ENCODE measurements at regions not wholly inside any gene's neighbourhood (a gene's known extent, or its start where the extent isn't known, plus 50 kb on each side); places are given as distances from the start of the nearest gene placed in this dataset.

DNA sequence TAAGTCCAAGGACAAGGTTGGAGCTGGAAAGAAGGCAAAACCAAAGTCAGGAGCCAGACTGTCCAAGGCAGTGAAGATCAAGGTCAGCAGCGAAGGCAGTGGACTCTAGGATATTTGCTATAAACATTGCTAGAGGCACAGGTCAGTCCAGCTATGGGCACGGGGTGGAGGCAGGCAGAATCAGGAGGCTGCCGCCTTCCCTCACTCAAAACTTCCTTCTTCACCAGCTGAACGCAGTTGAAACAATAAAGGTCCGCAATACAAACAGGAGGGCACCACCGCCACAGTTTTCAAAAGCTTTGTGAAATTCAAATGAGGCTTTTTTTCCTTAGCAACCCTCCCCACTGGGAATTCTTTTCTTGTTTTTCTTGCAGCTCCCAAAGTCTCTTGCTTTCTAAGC lies 372.4 kb downstream of the NXPE2 start:
- no peak for TF ChIP-seq CTCF (conservative IDR thresholded peaks at IDR 0.05)
- DNase-seq (ENCODE audit: extremely low spot score, unreplicated experiment): no peak
- H3K27me3 Mint-ChIP-seq: peaks cover 13% of the 10 kb centered on the region
- H3K27ac Mint-ChIP-seq: no peak overlapping the region
- H3K4me1 Mint-ChIP-seq (ENCODE audit: unreplicated experiment): peaks cover 16% of the 10 kb centered on the region
- no peak overlapping the region for H3K4me3 Mint-ChIP-seq
- H3K36me3 Mint-ChIP-seq: no peaks in the 10 kb centered on the region
- H3K9me3 Mint-ChIP-seq: peaks cover 11% of the 10 kb centered on the region

- no peak overlapping the region for H3K27ac Mint-ChIP-seq
- peaks cover 16% of the 10 kb centered on the region for H3K4me1 Mint-ChIP-seq (ENCODE audit: unreplicated experiment)
- no peaks in the 10 kb centered on the region for H3K36me3 Mint-ChIP-seq
- H3K9me3 Mint-ChIP-seq: peaks cover 21% of the 10 kb centered on the region
- no peak overlapping the region for H3K4me3 Mint-ChIP-seq
- H3K27me3 Mint-ChIP-seq: peaks cover 13% of the 10 kb centered on the region
- no peak for DNase-seq (ENCODE audit: extremely low spot score, unreplicated experiment)
- no peak for TF ChIP-seq CTCF (conservative IDR thresholded peaks at IDR 0.05)
These were observed 373.7 kb downstream of the NXPE2 start for GRCh38 chr11:115051938-115052590.

- H3K36me3 Mint-ChIP-seq: no peaks in the 10 kb centered on the region
- H3K27me3 Mint-ChIP-seq: peaks cover 17% of the 10 kb centered on the region
- H3K27ac Mint-ChIP-seq: no peak overlapping the region
- peaks cover 16% of the 10 kb centered on the region for H3K4me1 Mint-ChIP-seq (ENCODE audit: unreplicated experiment)
- H3K9me3 Mint-ChIP-seq: peaks cover 24% of the 10 kb centered on the region
- no peak overlapping the region for H3K4me3 Mint-ChIP-seq
- TF ChIP-seq CTCF (conservative IDR thresholded peaks at IDR 0.05): no peak
- no peak for DNase-seq (ENCODE audit: extremely low spot score, unreplicated experiment)
These were observed 374.3 kb downstream of the NXPE2 start for GRCh38 chr11:115052601-115053000.

GRCh38 chr11:115054570-115055538 lies 376.5 kb downstream of the NXPE2 start:
- peaks cover 16% of the 10 kb centered on the region for H3K4me1 Mint-ChIP-seq (ENCODE audit: unreplicated experiment)
- H3K27me3 Mint-ChIP-seq: peaks cover 14% of the 10 kb centered on the region
- no peak for TF ChIP-seq CTCF (conservative IDR thresholded peaks at IDR 0.05)
- H3K9me3 Mint-ChIP-seq: peaks cover 16% of the 10 kb centered on the region
- DNase-seq (ENCODE audit: extremely low spot score, unreplicated experiment): no peak
- no peak overlapping the region for H3K4me3 Mint-ChIP-seq
- no peak overlapping the region for H3K27ac Mint-ChIP-seq
- no peaks in the 10 kb centered on the region for H3K36me3 Mint-ChIP-seq

DNA sequence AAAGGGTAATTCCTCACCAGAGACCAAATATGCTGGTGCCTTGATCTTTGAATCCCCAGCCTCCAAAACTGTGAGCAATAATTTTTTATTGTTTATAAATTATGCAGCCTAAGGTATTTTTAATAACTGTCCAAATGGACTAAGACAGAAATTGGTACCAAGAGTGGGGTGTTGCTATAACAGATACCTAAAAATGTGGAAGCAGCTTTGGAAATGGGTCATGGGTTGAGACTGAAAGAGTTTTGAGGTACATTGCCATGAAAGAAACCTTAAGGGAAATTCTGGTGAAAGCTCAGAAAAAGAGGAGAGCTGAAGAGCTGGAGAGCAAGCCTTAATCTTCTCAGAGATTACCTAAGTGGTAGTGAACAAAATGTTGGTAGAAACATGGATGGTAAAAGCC lies 378.2 kb downstream of the NXPE2 start:
- H3K27me3 Mint-ChIP-seq: peaks cover 16% of the 10 kb centered on the region

More for the DNA sequence above, 378.2 kb downstream of the NXPE2 start:
- Mint-ChIP-seq H3K9me3 (peaks cover 16% of the 10 kb centered on the region), H3K27ac (no peak overlapping the region), H3K36me3 (no peaks in the 10 kb centered on the region), H3K4me1 (ENCODE audit: unreplicated experiment) (peaks cover 29% of the 10 kb centered on the region), H3K4me3 (no peak overlapping the region)
- no peak for TF ChIP-seq CTCF (conservative IDR thresholded peaks at IDR 0.05)
- no peak for DNase-seq (ENCODE audit: extremely low spot score, unreplicated experiment)
